HG03045 (cell line): ENCODE measurements at regions not wholly inside any gene's neighbourhood (a gene's known extent, or its start where the extent isn't known, plus 50 kb on each side); places are given as distances from the start of the nearest gene placed in this dataset.
"Not testable (repeated sequence)": the region's sequence is repeated elsewhere in the genome, so short reads cannot be mapped to it uniquely, and the experiment has no call there.

ENCODE experiments used
- ATAC-seq: cut with Tn5 transposase; IDR thresholded peaks from one replicate; pipeline ENCODE4 v1.9.1; 2021; ENCODE audit warnings: mild to moderate bottlenecking, moderate library complexity; ENCODE audit not compliant: unreplicated experiment

DNA sequence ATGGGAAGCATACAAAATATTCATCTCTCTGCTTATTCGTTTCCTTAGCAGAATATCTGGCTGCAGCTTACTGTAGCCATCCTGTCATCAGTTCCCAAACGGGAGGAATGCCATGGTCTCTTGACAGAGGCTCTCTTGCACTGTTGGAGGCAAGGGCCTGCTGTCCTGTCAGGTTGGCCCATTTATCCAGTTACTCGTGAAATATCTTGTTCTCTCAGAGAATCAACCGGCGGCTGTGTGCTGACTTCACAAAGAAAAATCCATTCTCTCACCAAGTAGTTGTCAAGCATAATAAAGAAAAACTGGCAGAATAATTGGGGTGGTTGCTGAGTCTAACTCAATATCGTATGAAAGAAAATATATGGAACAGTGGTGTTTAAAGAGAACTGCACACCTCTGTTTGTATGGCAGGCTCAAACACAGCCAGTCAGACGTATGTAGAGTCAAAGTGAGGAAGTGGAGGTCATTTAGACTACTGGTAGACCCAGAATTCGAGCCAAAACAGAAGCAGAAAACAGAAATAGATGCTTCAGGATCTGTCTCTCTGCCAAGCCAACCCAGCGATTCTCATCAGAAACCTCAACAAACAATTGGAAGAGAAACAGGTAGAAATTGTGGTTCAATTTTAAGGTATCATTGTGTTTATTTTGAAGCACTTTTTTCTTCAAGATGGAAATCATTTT is 349.2 kb upstream of the PRKCQ start:
- ATAC-seq: no peak

DNA sequence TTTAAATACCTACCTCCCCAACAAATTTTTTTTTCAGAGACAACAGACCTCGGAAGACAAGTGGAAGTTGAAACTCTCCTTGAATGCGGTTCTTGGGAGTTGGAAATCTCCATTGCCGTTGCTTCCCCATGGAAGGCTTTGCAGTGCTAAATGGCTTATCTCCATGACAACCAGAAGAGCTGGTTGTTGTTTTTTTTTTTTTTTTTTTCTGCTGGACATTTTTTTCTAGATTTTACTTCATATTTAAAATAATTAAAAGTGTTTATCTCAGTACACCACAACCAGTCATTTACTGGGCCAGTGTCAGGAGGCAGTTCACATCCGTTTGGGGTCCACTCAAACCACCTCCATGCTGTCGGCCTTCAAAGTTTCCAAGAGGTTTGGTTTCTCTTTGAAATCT is 348.5 kb upstream of the PRKCQ start:
- ATAC-seq: no peak

- ATAC-seq: no peak
Observed at GRCh38 chr10:6926971-6927370, 346.9 kb upstream of the PRKCQ start.

DNA sequence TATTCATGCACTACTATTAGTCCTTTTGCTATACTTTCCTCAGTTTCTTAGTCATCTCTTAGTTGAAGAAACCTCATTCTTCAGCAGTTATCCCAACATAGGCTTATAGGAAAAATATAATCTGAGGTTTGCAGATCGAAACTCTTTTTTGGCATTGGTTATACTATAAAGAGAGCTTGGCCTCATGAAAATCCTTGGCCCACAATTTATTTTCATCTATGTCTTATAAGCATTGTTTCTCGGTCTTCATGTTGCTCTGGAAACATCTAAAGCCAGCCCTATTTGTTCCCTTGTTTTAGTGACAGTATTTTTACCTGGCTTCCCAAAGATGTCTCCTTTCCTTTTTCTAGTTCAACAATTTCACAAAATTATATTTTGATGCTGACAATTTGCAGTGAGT is 345.1 kb upstream of the PRKCQ start:
- ATAC-seq: no peak

DNA sequence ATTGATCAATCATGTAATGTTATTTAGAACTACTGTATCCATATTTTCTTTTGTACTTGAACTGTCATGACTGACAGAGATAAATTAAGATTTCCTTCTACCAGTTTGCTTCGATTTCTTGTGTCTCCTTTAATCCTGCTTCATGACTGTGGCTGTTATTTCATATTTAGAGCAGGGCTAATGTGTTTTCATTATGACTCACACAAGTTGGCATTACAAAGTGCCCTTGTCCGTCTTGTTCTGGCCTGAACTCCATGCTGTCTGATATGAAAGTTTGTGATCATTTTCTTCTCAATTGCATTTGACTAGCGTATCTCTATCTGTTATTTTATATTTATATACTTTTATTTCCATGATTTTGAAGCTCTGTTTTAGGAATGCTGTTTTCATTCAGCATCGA is 344.1 kb upstream of the PRKCQ start:
- ATAC-seq: no peak

GRCh38 chr10:6921026-6921425 is 340.9 kb upstream of the PRKCQ start:
- ATAC-seq: not testable (repeated sequence)

DNA sequence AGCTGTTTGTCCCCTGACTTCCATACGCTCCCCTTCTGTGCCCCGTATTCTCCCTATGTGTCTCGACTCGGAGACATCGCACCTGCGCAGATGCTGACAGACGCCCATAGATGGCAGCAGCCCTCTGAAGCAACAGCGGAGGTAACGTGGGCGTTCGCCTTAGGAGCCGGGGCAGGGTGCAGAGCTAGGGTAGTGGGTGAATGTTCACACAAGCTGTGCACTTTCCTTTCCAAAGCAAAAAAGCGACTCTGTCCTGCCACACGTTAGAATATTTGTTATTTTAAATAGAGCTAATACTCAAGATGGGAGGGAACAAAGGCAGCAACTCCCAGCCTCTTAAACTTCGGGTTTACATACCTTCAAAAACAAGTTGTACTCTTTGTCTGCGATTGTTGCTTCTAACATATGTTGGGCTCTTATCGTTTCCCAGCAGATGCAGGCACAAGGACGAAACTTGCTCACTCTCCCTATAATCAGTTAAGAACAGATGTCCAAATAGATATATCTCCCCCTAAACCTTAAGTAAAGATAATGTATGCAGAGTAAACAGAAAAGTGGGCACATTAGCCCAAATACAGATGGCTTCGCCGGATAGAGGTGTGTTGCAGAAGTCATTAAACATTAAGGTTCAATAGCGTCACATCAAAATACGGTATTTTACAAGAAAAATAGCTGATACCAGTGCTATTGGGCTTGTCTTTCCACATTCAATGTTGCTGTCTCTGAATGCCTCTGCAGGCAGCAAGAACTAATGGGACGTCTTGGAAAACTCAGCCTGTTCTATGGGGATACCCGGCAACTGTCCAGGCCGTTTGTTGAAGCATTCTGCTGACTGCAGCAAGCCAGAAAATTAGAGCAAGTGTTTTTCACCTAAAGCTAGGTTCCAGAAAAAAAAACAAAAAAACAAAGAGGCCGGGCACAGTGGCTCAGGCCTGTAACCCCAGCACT is 340.3 kb upstream of the PRKCQ start:
- peak; percentile 98 for ATAC-seq

- no peak for ATAC-seq
Observed at GRCh38 chr10:6919077-6919476, 339.0 kb upstream of the PRKCQ start.

GRCh38 chr10:6918305-6918704 is 338.2 kb upstream of the PRKCQ start:
- no peak for ATAC-seq

- ATAC-seq: no peak
Observed at GRCh38 chr10:6917125-6917524, 337.0 kb upstream of the PRKCQ start.

DNA sequence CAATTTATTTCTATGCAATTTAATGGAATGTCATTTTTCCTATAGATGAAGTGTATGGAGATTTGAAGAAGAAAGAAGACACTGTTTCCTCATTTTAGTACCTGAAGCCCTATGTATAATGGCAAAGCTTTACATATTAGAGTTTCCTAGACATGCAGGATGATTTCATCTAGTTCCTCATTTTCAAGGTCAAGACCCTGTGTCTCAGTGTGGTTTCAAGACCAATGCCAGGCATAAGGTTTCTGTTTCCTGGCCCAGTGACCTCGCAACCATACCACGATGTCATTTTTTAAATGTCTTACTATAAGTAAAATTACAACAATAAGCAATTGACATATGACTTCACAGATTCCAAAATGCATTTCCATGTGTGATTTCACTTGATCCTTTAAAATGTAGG is 336.5 kb upstream of the PRKCQ start:
- ATAC-seq: no peak

DNA sequence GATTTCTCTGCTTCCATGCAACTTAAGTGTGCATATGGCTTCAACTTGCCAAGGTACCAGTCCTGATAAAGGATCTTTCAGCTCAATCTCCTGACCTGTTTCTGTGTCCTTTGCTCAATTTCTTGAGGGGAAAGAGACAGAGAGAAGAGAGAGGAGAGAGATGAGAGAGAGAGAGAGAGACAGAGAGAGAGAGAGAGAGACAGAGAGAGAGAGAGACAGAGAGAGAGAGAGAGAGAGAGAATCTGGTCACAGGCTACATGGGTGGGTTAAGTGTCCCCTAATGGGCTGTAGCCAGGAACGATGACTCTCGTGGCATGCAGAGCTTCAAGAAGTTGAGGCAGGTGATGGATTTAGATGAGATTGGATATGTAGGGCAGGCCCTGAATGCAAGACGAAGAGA is 335.2 kb upstream of the PRKCQ start:
- ATAC-seq: no peak

- ATAC-seq: no peak
Observed at GRCh38 chr10:6912929-6913328, 332.9 kb upstream of the PRKCQ start.

DNA sequence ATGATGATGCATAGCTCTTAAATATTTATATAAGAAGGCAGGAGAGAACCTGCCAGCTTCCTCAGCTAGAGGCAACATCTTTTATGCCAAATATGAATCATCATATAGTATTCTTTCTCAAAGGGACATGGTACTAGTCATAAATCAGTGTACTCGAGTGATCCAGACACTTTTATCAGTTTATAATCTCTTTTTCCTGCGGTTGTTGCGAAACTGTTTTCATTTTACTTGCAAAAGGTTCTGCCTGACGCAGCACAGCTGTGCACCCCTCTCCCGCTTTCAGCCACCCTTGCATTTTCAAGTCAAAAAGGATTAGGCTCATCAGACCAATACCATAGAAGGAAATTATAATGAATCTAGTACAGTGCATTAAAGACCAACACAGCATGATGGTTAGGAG is 332.3 kb upstream of the PRKCQ start:
- no peak for ATAC-seq

DNA sequence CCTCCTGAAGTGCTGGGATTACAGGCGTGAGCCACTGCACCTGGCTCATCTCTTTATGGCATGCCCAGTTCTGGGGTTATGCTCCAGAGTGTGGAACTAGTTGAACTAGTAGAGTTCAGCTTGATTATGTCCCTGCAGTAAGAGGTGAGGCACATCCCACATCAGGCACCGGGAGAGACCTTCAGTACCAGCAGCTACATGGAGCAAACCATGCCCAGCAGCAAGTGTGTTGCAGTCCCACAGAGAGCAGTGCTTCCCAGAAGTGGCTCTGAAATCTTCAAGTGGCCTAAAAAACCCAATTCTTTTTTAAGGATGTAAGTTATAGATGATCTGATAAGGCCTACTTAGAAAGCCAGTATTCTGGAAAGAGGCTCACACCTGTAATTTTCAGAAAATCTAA is 331.9 kb upstream of the PRKCQ start:
- ATAC-seq: no peak

GRCh38 chr10:6909905-6910560 is 330.0 kb upstream of the PRKCQ start:
- ATAC-seq: no peak

DNA sequence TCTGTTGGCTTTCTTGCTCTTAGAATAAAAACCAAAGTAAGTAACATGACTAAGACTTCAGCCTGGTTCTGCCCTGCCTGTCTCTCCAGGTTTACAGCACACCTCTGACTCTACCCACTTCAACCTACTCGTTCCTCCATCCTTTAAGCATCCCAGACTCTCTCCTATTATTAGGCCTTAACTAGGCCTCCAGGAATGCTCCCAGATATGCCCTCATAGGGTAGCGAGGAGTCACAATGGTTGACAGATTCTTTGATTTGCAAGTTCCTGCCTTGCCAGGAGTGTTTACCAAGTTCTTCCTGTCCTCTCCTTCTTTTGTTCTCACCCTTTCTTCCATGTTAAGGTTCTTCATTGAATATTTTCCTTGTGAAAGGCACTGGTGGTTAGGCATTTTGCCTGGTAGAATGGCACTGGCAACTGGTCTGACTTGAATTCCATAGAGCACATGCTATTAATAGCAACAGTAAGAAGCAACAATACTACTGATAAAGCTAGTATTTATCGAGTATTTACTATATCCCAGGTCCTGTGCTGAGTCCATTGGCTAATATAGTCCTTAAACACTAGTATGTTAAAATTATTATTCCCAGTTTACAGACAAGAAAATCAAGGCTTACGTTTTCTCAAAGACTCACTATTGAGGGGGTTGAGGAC is 327.9 kb upstream of the PRKCQ start:
- no peak for ATAC-seq

GRCh38 chr10:6894405-6894804 is 314.3 kb upstream of the PRKCQ start:
- no peak for ATAC-seq

GRCh38 chr10:6892864-6893263 is 312.8 kb upstream of the PRKCQ start:
- no peak for ATAC-seq

- ATAC-seq: no peak
Observed at GRCh38 chr10:6891924-6892323, 311.8 kb upstream of the PRKCQ start.

DNA sequence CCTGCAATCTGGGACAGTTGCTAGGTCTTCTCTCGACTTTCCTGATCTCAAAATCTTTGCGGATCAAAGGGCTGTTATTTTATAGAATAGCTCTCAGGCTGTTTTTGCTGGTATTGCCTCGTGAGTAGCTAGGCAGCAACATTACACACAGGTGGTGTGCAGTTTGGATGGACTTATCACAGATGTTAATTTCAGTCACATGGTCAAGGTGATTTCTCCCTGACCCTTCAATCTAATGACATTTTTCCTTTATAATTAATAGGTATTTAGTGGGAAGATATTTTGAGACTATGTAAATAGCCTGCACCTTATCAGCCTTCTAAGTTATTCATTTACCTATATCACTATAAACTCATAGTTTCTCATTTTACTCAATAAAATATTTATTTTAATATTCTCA is 309.6 kb upstream of the PRKCQ start:
- no peak for ATAC-seq
